Trophoblast cell (in vitro differentiated cells and primary cell): ENCODE measurements at regions not wholly inside any gene's neighbourhood (a gene's known extent, or its start where the extent isn't known, plus 50 kb on each side); places are given as distances from the start of the nearest gene placed in this dataset.

Experiments used
- DNase-seq, 2 donors: peaks; one replicate each; pipeline ENCODE4 v3.0.0-alpha.2; 2016
- H2AFZ ChIP-seq: 2 replicates; pipeline ENCODE4 v1.6.1; 2013; ENCODE audit warnings: low read length, moderate library complexity, mild to moderate bottlenecking; ENCODE audit not compliant: insufficient read depth, poor library complexity
- H2AK5ac ChIP-seq: 2 replicates; pipeline ENCODE4 v1.6.1; 2013; ENCODE audit warnings: mild to moderate bottlenecking, low read length
- H2BK120ac ChIP-seq: 2 replicates; pipeline ENCODE4 v1.6.1; 2013; ENCODE audit warnings: low read length, mild to moderate bottlenecking, moderate library complexity; ENCODE audit not compliant: insufficient read depth, poor library complexity
- H2BK12ac ChIP-seq: 2 replicates; pipeline ENCODE4 v1.6.1; 2013; ENCODE audit warnings: mild to moderate bottlenecking, low read length, moderate library complexity
- H2BK5ac ChIP-seq: 2 replicates; pipeline ENCODE4 v1.6.1; 2013; ENCODE audit warnings: low read length, low read depth, moderate library complexity, mild to moderate bottlenecking; ENCODE audit not compliant: poor library complexity
- H3K14ac ChIP-seq: 2 replicates; pipeline ENCODE4 v1.6.1; 2013; ENCODE audit warnings: mild to moderate bottlenecking, low read length
- H3K18ac ChIP-seq: 2 replicates; pipeline ENCODE4 v1.6.1; 2013; ENCODE audit warnings: mild to moderate bottlenecking, low read length
- H3K23ac ChIP-seq: 2 replicates; pipeline ENCODE4 v1.6.1; 2013; ENCODE audit warnings: low read length
- H3K27ac ChIP-seq: 2 replicates; pipeline ENCODE4 v1.5.1; 2013; ENCODE audit warnings: low read depth, mild to moderate bottlenecking, inconsistent platforms, low read length, moderate library complexity
- H3K27me3 ChIP-seq: 2 replicates; pipeline ENCODE4 v1.6.1; 2013; ENCODE audit warnings: inconsistent platforms, mild to moderate bottlenecking, low read length, moderate library complexity; ENCODE audit not compliant: insufficient read depth
- H3K36me3 ChIP-seq, 2 experiments: 1 replicate in 1 of 2; 2 replicates in 1 of 2; pipeline ENCODE4 v1.6.1; 2013; ENCODE audit warnings: low read length in 2 of 2, mild to moderate bottlenecking in 2 of 2, moderate library complexity in 1 of 2; ENCODE audit not compliant: insufficient read depth in 2 of 2, control insufficient read depth in 1 of 2
- H3K4ac ChIP-seq: 2 replicates; pipeline ENCODE4 v1.6.1; 2013; ENCODE audit warnings: low read depth, mild to moderate bottlenecking, low read length, moderate library complexity
- H3K4me1 ChIP-seq, 2 experiments: 1 replicate in 1 of 2; 2 replicates in 1 of 2; pipeline ENCODE4 v1.6.1; 2013; ENCODE audit warnings: low read length in 2 of 2, mild to moderate bottlenecking in 2 of 2, moderate library complexity in 1 of 2; ENCODE audit not compliant: insufficient read depth in 2 of 2, control insufficient read depth in 1 of 2
- H3K4me2 ChIP-seq: 2 replicates; pipeline ENCODE4 v1.6.1; 2013; ENCODE audit warnings: inconsistent platforms, mild to moderate bottlenecking, low read length, moderate library complexity
- H3K4me3 ChIP-seq: 2 replicates; pipeline ENCODE4 v1.5.1; 2013; ENCODE audit warnings: mild to moderate bottlenecking, low read depth, low read length, inconsistent platforms
- H3K79me1 ChIP-seq: one replicate; pipeline ENCODE4 v1.6.1; 2013; ENCODE audit warnings: low read length
- H3K79me2 ChIP-seq: 2 replicates; pipeline ENCODE4 v1.6.1; 2013; ENCODE audit warnings: low read length, mild to moderate bottlenecking; ENCODE audit not compliant: control insufficient read depth, insufficient read depth, poor library complexity
- H3K9ac ChIP-seq: 2 replicates; pipeline ENCODE4 v1.6.1; 2013; ENCODE audit warnings: mild to moderate bottlenecking, low read length
- H3K9me3 ChIP-seq: 2 replicates; pipeline ENCODE4 v1.6.1; 2013; ENCODE audit warnings: low read depth, mild to moderate bottlenecking, control low read depth, inconsistent platforms, low read length; ENCODE audit not compliant: insufficient read depth
- H4K12ac ChIP-seq: 2 replicates; pipeline ENCODE4 v1.6.1; 2013; ENCODE audit warnings: low read depth, mild to moderate bottlenecking, low read length, moderate library complexity
- H4K8ac ChIP-seq: 2 replicates; pipeline ENCODE4 v1.6.1; 2013; ENCODE audit warnings: low read depth, mild to moderate bottlenecking, low read length, moderate library complexity
- H4K91ac ChIP-seq: one replicate; pipeline ENCODE4 v1.6.1; 2013; ENCODE audit warnings: low read depth, mild to moderate bottlenecking, low read length, moderate library complexity
- WGBS: extraction: QIAGEN DNeasy Blood & Tissue Kit; methylation state at CpG from one replicate; pipeline ENCODE4 v1.1.7; 2013; ENCODE audit warnings: missing lambda C conversion rate; ENCODE audit not compliant: insufficient read length, insufficient coverage; ENCODE audit errors: extremely low coverage; 5-methylcytosine and 5-hydroxymethylcytosine counted together

- Histone ChIP-seq H3K4me1 (no peaks in the 10 kb centered on the region), H3K4me2 (no peak overlapping the region), H3K27ac (no peak overlapping the region), H3K9me3 (no peaks in the 10 kb centered on the region), H3K18ac (no peak overlapping the region), H2BK12ac (no peak overlapping the region), H3K27me3 (no peaks in the 10 kb centered on the region), H3K14ac (no peak overlapping the region), H4K8ac (no peak overlapping the region), H2BK5ac (no peak overlapping the region), H3K79me1 (no peaks in the 10 kb centered on the region), H3K4me3 (no peak overlapping the region), H4K12ac (no peak overlapping the region), H3K36me3 (no peaks in the 10 kb centered on the region), H3K4ac (no peak overlapping the region), H2AK5ac (no peak overlapping the region), H2BK120ac (no peak overlapping the region), H4K91ac (no peak overlapping the region), H3K23ac (no peak overlapping the region), H2AFZ (no peak overlapping the region), H3K79me2 (no peaks in the 10 kb centered on the region), H3K9ac (no peak overlapping the region)
- no CpG with 5 or more reads among the region's 3 CpGs for WGBS
- no peak for DNase-seq
Measured at GRCh38 chr6:18988636-18989035, 601.5 kb downstream of the RNF144B start.

- Histone ChIP-seq H3K4me3 (no peak overlapping the region), H3K4ac (no peak overlapping the region), H3K23ac (no peak overlapping the region), H2BK120ac (no peak overlapping the region), H4K91ac (no peak overlapping the region), H2AFZ (no peak overlapping the region), H3K9ac (no peak overlapping the region), H3K79me2 (no peaks in the 10 kb centered on the region), H3K9me3 (no peaks in the 10 kb centered on the region), H4K8ac (no peak overlapping the region), H3K79me1 (no peaks in the 10 kb centered on the region), H2BK12ac (no peak overlapping the region), H3K36me3 (no peaks in the 10 kb centered on the region), H3K14ac (no peak overlapping the region), H3K4me1 (no peaks in the 10 kb centered on the region), H3K27me3 (no peaks in the 10 kb centered on the region), H3K27ac (no peak overlapping the region), H3K18ac (no peak overlapping the region), H2AK5ac (no peak overlapping the region), H3K4me2 (no peak overlapping the region), H2BK5ac (no peak overlapping the region), H4K12ac (no peak overlapping the region)
- DNase-seq: peak; percentile 38 to 70
- WGBS: no CpG with 5 or more reads among the region's 24 CpGs
Measured at GRCh38 chr6:18990059-18990978, 603.2 kb downstream of the RNF144B start.

- H2BK12ac ChIP-seq: no peak overlapping the region
- H2BK5ac ChIP-seq: no peak overlapping the region
- no peak overlapping the region for H4K91ac ChIP-seq
- no peak overlapping the region for H3K18ac ChIP-seq
- no peak overlapping the region for H2AFZ ChIP-seq
- H3K79me2 ChIP-seq: no peaks in the 10 kb centered on the region
- H3K14ac ChIP-seq: no peak overlapping the region
- no peak overlapping the region for H3K4ac ChIP-seq
- no peaks in the 10 kb centered on the region for H3K36me3 ChIP-seq
- no peak overlapping the region for H3K9ac ChIP-seq
- no CpG with 5 or more reads among the region's 2 CpGs for WGBS
- no peak overlapping the region for H2BK120ac ChIP-seq
- H2AK5ac ChIP-seq: no peak overlapping the region
- no peak overlapping the region for H4K8ac ChIP-seq
- H3K27me3 ChIP-seq: no peaks in the 10 kb centered on the region
- H3K23ac ChIP-seq: no peak overlapping the region
- DNase-seq: peak in 1 of 2 donors; percentile 67
- H3K27ac ChIP-seq: no peak overlapping the region
- no peak overlapping the region for H3K4me2 ChIP-seq
- no peak overlapping the region for H3K4me3 ChIP-seq
- H3K4me1 ChIP-seq: no peaks in the 10 kb centered on the region
- H4K12ac ChIP-seq: no peak overlapping the region
- no peaks in the 10 kb centered on the region for H3K79me1 ChIP-seq
- H3K9me3 ChIP-seq: no peaks in the 10 kb centered on the region
Measured at GRCh38 chr6:18997375-18997826, 610.3 kb downstream of the RNF144B start.

DNA sequence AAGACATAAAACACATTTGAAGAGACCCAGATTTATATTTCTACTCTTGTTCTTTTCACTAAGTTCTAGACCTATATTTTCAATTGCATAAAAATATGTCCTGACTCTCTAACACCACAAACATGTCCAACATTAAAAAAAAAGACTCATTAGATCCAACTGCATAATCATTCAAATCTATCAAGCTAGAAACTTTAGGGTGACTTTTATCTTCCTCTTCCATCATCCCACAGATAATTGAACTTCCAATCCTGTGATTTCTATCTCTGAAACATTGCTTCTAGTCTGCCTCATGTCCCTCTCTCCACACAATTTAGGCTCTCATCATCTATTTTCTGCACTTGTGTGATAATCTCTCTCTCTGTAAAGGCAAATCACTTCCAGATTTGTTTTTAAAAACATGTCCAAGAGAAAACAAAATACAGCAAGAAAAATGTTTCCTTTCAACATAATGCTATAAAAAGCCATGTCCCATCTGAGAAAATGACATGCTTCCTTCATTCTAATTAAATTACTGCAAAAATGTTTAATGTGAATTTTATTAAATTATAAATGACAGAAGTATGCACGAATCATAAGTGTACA is 615.9 kb downstream of the RNF144B start:
- Histone ChIP-seq H3K4me2 (no peak overlapping the region), H2BK5ac (no peak overlapping the region), H2BK12ac (no peak overlapping the region), H3K4ac (no peak overlapping the region), H4K91ac (no peak overlapping the region), H3K23ac (no peak overlapping the region), H3K9ac (no peak overlapping the region), H3K14ac (no peak overlapping the region), H3K9me3 (no peaks in the 10 kb centered on the region), H2AK5ac (no peak overlapping the region), H2BK120ac (no peak overlapping the region), H3K36me3 (no peaks in the 10 kb centered on the region), H3K27ac (no peak overlapping the region), H4K12ac (no peak overlapping the region), H2AFZ (no peak overlapping the region), H3K18ac (no peak overlapping the region), H3K4me1 (no peaks in the 10 kb centered on the region), H3K79me1 (no peaks in the 10 kb centered on the region), H3K79me2 (no peaks in the 10 kb centered on the region), H3K4me3 (no peak overlapping the region), H3K27me3 (no peaks in the 10 kb centered on the region), H4K8ac (no peak overlapping the region)
- DNase-seq: no peak
- no CpG with 5 or more reads among the region's 1 CpG for WGBS
